WTC11 (cell line): ENCODE measurements at regions not wholly inside any gene's neighbourhood (a gene's known extent, or its start where the extent isn't known, plus 50 kb on each side); places are given as distances from the start of the nearest gene placed in this dataset.

Experiments used
- ATF2 ChIP-seq: sonication (generic); formaldehyde crosslinking; IDR thresholded peaks from 2 replicates; pipeline ENCODE4 v1.8.1; 2022; ENCODE audit warnings: low read depth, missing genetic modification reagents, borderline replicate concordance
- CBFB ChIP-seq: sonication (generic); formaldehyde crosslinking; IDR thresholded peaks from 2 replicates; pipeline ENCODE4 v1.8.1; 2022; ENCODE audit warnings: mild to moderate bottlenecking, low read depth, missing genetic modification reagents
- CDX4 ChIP-seq: fragments of 250-450 bp; sonication (Bioruptor Pico); IDR thresholded peaks from 2 replicates; pipeline ENCODE4 v1.9.0; 2021; ENCODE audit warnings: moderate library complexity, mild to moderate bottlenecking, inconsistent platforms, borderline replicate concordance
- ESRRA ChIP-seq: sonication (generic); formaldehyde crosslinking; IDR thresholded peaks from 2 replicates; pipeline ENCODE4 v1.8.1; 2022; ENCODE audit warnings: mild to moderate bottlenecking, missing genetic modification reagents, borderline replicate concordance
- IRF1 ChIP-seq: sonication (generic); formaldehyde crosslinking; IDR thresholded peaks from 2 replicates; pipeline ENCODE4 v1.8.0; 2023; ENCODE audit warnings: missing genetic modification reagents
- KAT7 ChIP-seq: sonication (generic); formaldehyde crosslinking; IDR thresholded peaks from 2 replicates; pipeline ENCODE4 v1.8.1; 2023; ENCODE audit warnings: missing genetic modification reagents, mild to moderate bottlenecking, borderline replicate concordance
- NR3C1 ChIP-seq: sonication (generic); formaldehyde crosslinking; conservative IDR thresholded peaks from 2 replicates; pipeline ENCODE4 v1.8.1; 2023; ENCODE audit warnings: low read depth, mild to moderate bottlenecking, missing genetic modification reagents
- SP1 ChIP-seq: sonication (generic); formaldehyde crosslinking; conservative IDR thresholded peaks from 2 replicates; pipeline ENCODE4 v1.8.1; 2022; ENCODE audit warnings: missing genetic modification reagents
- ZNF121 ChIP-seq: sonication (generic); formaldehyde crosslinking; IDR thresholded peaks from 2 replicates; pipeline ENCODE4 v1.8.0; 2023; ENCODE audit warnings: missing genetic modification reagents
- ZNF263 ChIP-seq: sonication (generic); formaldehyde crosslinking; IDR thresholded peaks from 2 replicates; pipeline ENCODE4 v1.8.1; 2022; ENCODE audit warnings: low read depth, mild to moderate bottlenecking, moderate library complexity, missing genetic modification reagents
- TF ChIP-seq, protein P1 (sequence below): fragments of 200-600 bp; IDR thresholded peaks from 2 replicates; pipeline ENCODE4 v1.8.0; 2022; ENCODE audit warnings: antibody characterized with exemption

DNA sequence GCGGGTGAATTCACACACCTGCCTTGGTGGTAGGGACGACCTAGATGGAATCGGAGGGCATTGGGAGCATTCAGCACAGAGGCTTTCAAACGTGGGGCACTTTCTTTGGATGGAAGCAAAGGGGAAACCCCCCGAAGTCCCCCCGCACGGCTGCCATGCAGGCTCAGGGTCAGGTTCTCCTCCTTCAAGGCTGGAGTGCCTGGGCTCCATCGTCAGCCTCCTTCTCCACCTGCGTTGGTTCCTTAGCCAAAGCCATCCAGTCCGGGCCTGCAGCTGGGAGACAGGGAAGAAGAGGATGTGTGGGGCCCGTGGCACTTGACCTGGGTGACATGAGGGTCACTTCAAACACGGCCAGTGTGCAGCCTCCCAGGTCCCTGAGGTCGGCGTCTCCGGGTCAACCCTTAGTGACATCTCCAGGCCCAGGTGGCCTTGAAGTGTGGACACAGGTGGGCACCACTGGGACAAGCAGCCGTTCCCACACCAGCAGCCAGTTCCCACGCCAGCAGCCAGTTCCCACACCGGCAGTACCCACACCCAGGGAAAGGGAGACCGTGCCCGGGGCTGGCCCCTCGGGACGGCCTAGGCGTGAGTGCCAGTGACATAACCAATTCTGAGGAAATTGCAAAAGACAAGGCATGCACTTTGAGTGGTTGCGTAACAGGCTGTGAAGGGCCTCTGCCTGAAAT lies 116.0 kb downstream of the SOX1 start:
- TF ChIP-seq, protein P1, sequence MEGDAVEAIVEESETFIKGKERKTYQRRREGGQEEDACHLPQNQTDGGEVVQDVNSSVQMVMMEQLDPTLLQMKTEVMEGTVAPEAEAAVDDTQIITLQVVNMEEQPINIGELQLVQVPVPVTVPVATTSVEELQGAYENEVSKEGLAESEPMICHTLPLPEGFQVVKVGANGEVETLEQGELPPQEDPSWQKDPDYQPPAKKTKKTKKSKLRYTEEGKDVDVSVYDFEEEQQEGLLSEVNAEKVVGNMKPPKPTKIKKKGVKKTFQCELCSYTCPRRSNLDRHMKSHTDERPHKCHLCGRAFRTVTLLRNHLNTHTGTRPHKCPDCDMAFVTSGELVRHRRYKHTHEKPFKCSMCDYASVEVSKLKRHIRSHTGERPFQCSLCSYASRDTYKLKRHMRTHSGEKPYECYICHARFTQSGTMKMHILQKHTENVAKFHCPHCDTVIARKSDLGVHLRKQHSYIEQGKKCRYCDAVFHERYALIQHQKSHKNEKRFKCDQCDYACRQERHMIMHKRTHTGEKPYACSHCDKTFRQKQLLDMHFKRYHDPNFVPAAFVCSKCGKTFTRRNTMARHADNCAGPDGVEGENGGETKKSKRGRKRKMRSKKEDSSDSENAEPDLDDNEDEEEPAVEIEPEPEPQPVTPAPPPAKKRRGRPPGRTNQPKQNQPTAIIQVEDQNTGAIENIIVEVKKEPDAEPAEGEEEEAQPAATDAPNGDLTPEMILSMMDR: no peak
- TF ChIP-seq NR3C1 (no peak), ESRRA (CRISPR knock-in tag) (no peak), ZNF121 (CRISPR knock-in tag) (no peak), KAT7 (CRISPR knock-in tag) (no peak), SP1 (CRISPR knock-in tag) (no peak), IRF1 (CRISPR knock-in tag) (no peak), CDX4 (CRISPR knock-in tag) (no peak), CBFB (no peak), ZNF263 (CRISPR knock-in tag) (no peak), ATF2 (CRISPR knock-in tag) (no peak)
